ENCODE measurements at regions not wholly inside any gene's neighbourhood (a gene's known extent, or its start where the extent isn't known, plus 50 kb on each side); places are given as distances from the start of the nearest gene placed in this dataset.

DNA sequence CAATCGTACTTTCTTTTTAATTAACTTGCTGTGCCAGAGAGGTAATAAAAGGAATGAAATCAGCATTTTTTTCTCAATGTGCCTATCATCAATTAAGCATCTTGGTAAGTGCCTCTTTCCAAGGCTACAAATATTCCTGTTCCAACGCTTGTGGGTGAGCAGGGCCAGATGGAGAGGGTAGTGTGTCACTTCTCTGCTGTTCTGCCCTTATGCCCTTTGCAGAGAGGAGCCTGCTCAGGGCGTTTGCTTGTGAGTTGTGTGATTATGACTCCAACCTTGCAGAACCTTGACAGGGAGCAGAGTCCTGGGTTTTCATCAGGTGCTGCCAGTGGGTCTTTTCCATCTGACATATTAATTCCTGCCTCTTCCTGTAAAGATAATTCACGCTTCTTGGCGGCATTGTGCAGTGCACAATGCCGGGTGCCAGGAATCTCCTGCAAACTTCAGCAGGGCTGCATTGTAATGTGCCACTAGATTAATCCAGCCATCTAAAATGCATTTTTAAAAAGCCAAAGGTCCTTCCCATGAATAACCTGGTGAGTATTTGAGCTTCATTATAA, 234.4 kb downstream of the ARHGAP12 start:
- Histone ChIP-seq H3K4me3 (no peak overlapping the region), H3K27me3 (no peaks in the 10 kb centered on the region), H3K79me2 (ENCODE audit: low read depth) (no peaks in the 10 kb centered on the region), H3K4me1 (peaks cover 17% of the 10 kb centered on the region), H3K36me3 (no peaks in the 10 kb centered on the region), H3K9me3 (ENCODE audit: low read depth) (no peaks in the 10 kb centered on the region), H3F3A (ENCODE audit: low read depth) (no peaks in the 10 kb centered on the region), H2AFZ (replicated peaks) (peak overlapping the region; percentile 48), H3K27ac (no peak overlapping the region), H3K9ac (no peak overlapping the region), H3K4me2 (no peak overlapping the region), H4K20me1 (ENCODE audit: low read depth) (no peaks in the 10 kb centered on the region)
- peak overlapping the region; percentile 87 for H3K27ac Mint-ChIP-seq
- peaks cover 18% of the 10 kb centered on the region for H3K9me3 Mint-ChIP-seq
- H3K4me1 Mint-ChIP-seq = peaks cover 34% of the 10 kb centered on the region
- DNase-seq (ENCODE audit: low spot score) = no peak
- peaks cover 5% of the 10 kb centered on the region for H3K36me3 Mint-ChIP-seq
- no peak overlapping the region for H3K4me3 Mint-ChIP-seq
- TF ChIP-seq, protein P1, sequence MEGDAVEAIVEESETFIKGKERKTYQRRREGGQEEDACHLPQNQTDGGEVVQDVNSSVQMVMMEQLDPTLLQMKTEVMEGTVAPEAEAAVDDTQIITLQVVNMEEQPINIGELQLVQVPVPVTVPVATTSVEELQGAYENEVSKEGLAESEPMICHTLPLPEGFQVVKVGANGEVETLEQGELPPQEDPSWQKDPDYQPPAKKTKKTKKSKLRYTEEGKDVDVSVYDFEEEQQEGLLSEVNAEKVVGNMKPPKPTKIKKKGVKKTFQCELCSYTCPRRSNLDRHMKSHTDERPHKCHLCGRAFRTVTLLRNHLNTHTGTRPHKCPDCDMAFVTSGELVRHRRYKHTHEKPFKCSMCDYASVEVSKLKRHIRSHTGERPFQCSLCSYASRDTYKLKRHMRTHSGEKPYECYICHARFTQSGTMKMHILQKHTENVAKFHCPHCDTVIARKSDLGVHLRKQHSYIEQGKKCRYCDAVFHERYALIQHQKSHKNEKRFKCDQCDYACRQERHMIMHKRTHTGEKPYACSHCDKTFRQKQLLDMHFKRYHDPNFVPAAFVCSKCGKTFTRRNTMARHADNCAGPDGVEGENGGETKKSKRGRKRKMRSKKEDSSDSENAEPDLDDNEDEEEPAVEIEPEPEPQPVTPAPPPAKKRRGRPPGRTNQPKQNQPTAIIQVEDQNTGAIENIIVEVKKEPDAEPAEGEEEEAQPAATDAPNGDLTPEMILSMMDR (IDR thresholded peaks at IDR 0.05) = no peak
- TF ChIP-seq EZH2 (IDR thresholded peaks at IDR 0.05) (no peak), EZH2phosphoT487 (IDR thresholded peaks at IDR 0.05) (no peak)
- H3K27me3 Mint-ChIP-seq (ENCODE audit: insufficient read depth, low read depth) = peaks cover 13% of the 10 kb centered on the region

DNA sequence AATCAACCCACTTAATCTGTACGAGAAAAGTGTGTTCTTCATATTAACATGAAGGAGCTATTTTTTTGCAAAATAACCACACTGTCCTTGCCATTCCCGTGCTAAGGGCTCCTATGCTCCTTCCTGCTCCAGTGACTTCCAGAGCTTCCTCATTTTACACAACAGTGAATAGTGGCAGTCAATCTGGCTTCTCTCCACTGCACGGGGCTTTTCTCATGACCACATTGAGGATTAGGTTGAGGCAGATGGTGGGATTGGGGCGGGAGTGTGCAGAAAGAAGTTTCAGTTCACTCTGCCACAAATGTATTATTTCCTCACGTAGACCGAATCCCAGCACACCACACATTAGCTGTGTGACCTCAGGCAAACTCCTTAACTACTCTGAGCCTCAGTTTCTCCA, 235.1 kb downstream of the ARHGAP12 start:
- H3K4me1 ChIP-seq = peaks cover 17% of the 10 kb centered on the region
- Mint-ChIP-seq H3K27ac (no peak overlapping the region), H3K4me3 (no peak overlapping the region), H3K27me3 (ENCODE audit: insufficient read depth, low read depth) (peaks cover 12% of the 10 kb centered on the region), H3K36me3 (peaks cover 5% of the 10 kb centered on the region), H3K9me3 (peaks cover 23% of the 10 kb centered on the region), H3K4me1 (peaks cover 32% of the 10 kb centered on the region)
- no peaks in the 10 kb centered on the region for H3K9me3 ChIP-seq (ENCODE audit: low read depth)
- DNase-seq (ENCODE audit: low spot score) = no peak
- no peak overlapping the region for H3K4me3 ChIP-seq
- no peak overlapping the region for H3K9ac ChIP-seq
- no peak overlapping the region for H2AFZ ChIP-seq (replicated peaks)
- H3K27ac ChIP-seq = no peak overlapping the region
- no peaks in the 10 kb centered on the region for H3F3A ChIP-seq (ENCODE audit: low read depth)
- TF ChIP-seq, protein P1 (IDR thresholded peaks at IDR 0.05) = no peak
- TF ChIP-seq EZH2 (IDR thresholded peaks at IDR 0.05) (no peak), EZH2phosphoT487 (IDR thresholded peaks at IDR 0.05) (no peak)
- H3K36me3 ChIP-seq = no peaks in the 10 kb centered on the region
- H3K4me2 ChIP-seq = no peak overlapping the region
- H4K20me1 ChIP-seq (ENCODE audit: low read depth) = no peaks in the 10 kb centered on the region
- no peaks in the 10 kb centered on the region for H3K27me3 ChIP-seq
- H3K79me2 ChIP-seq (ENCODE audit: low read depth) = no peaks in the 10 kb centered on the region

DNA sequence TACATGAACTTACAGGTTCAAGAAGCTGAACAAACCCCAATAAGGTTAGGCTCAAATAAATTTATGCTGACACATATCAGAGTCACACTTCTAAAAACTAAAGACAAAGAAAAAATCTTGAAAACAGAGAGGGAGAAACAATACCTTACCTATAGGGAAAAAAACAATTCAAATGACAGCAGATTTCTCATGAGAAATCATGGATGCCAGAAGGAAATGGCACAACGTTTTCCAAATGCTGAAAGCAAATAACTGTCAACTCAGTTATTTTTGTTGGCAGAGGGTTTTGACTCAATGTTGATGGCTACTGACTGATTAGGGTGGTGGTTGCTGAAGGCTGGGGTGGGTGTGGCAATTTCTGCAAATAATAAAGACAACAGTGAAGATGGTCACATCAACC, 239.4 kb downstream of the ARHGAP12 start:
- Histone ChIP-seq H3K9ac (no peak overlapping the region), H4K20me1 (ENCODE audit: low read depth) (no peaks in the 10 kb centered on the region), H3K4me1 (peaks cover 3% of the 10 kb centered on the region), H3F3A (ENCODE audit: low read depth) (peaks cover 11% of the 10 kb centered on the region), H3K4me3 (no peak overlapping the region), H3K27ac (no peak overlapping the region), H3K36me3 (no peaks in the 10 kb centered on the region), H2AFZ (replicated peaks) (no peak overlapping the region), H3K27me3 (no peaks in the 10 kb centered on the region), H3K79me2 (ENCODE audit: low read depth) (no peaks in the 10 kb centered on the region), H3K9me3 (ENCODE audit: low read depth) (peaks cover 5% of the 10 kb centered on the region), H3K4me2 (no peak overlapping the region)
- no peak overlapping the region for H3K27ac Mint-ChIP-seq
- peaks cover 5% of the 10 kb centered on the region for H3K36me3 Mint-ChIP-seq
- peaks cover 5% of the 10 kb centered on the region for H3K4me1 Mint-ChIP-seq
- H3K27me3 Mint-ChIP-seq (ENCODE audit: insufficient read depth, low read depth) = peaks cover 8% of the 10 kb centered on the region
- no peak overlapping the region for H3K4me3 Mint-ChIP-seq
- peaks cover 46% of the 10 kb centered on the region for H3K9me3 Mint-ChIP-seq
- TF ChIP-seq, protein P1 (IDR thresholded peaks at IDR 0.05) = no peak
- TF ChIP-seq EZH2 (IDR thresholded peaks at IDR 0.05) (no peak), EZH2phosphoT487 (IDR thresholded peaks at IDR 0.05) (no peak)
- DNase-seq (ENCODE audit: low spot score) = no peak
